ENCODE measurements at regions not wholly inside any gene's neighbourhood (a gene's known extent, or its start where the extent isn't known, plus 50 kb on each side); places are given as distances from the start of the nearest gene placed in this dataset.

DNA sequence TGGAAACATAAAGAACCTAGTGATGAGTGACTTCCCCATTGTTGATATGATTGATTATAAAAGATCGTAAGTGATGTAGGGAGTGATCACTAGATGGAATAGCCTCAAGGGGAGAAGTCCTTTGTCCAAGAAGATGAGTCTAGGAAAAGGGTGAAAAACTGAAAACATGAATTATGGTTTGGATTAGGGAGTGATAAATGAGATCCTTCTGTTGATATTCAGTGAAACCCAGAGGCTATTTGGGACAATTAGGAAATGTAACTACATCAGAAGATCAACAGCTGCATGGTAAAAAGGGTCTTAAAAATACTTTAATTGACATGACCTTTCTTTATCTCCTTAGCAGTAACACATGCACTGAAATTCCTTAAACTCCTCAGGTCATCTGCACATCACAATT, 124.0 kb upstream of the UNC5C start:
- TF ChIP-seq EP300 (conservative IDR thresholded peaks at IDR 0.05; ENCODE audit: poor library complexity, severe bottlenecking), result no peak
- TF ChIP-seq POLR2AphosphoS5 (IDR thresholded peaks at IDR 0.05), result no peak

Measured in neural cell (in vitro differentiated cells).